GM12874 (cell line): ENCODE measurements at regions not wholly inside any gene's neighbourhood (a gene's known extent, or its start where the extent isn't known, plus 50 kb on each side); places are given as distances from the start of the nearest gene placed in this dataset.

Experiments used
- CTCF ChIP-seq: IDR thresholded peaks from 2 replicates; pipeline ENCODE4 v1.5.1; 2011; ENCODE audit warnings: low read depth, mild to moderate bottlenecking, control low read depth, low read length, moderate library complexity; ENCODE audit not compliant: insufficient read depth

GRCh38 chr3:55191911-55192775 lies 264.3 kb upstream of the LRTM1 start:
- no peak for TF ChIP-seq CTCF

GRCh38 chr3:55190331-55190730 lies 262.5 kb upstream of the LRTM1 start:
- TF ChIP-seq CTCF: no peak

- no peak for TF ChIP-seq CTCF
Observed at GRCh38 chr3:55189359-55189801, 261.5 kb upstream of the LRTM1 start.

GRCh38 chr3:55185380-55185779 lies 257.5 kb upstream of the LRTM1 start:
- no peak for TF ChIP-seq CTCF

- no peak for TF ChIP-seq CTCF
Observed at GRCh38 chr3:55183201-55183600, 255.3 kb upstream of the LRTM1 start.

GRCh38 chr3:55180936-55181535 lies 253.2 kb upstream of the LRTM1 start:
- peak; percentile 58 for TF ChIP-seq CTCF

- no peak for TF ChIP-seq CTCF
Observed at GRCh38 chr3:55180161-55180560, 252.3 kb upstream of the LRTM1 start.
